ENCODE measurements at regions not wholly inside any gene's neighbourhood (a gene's known extent, or its start where the extent isn't known, plus 50 kb on each side); places are given as distances from the start of the nearest gene placed in this dataset.

DNA sequence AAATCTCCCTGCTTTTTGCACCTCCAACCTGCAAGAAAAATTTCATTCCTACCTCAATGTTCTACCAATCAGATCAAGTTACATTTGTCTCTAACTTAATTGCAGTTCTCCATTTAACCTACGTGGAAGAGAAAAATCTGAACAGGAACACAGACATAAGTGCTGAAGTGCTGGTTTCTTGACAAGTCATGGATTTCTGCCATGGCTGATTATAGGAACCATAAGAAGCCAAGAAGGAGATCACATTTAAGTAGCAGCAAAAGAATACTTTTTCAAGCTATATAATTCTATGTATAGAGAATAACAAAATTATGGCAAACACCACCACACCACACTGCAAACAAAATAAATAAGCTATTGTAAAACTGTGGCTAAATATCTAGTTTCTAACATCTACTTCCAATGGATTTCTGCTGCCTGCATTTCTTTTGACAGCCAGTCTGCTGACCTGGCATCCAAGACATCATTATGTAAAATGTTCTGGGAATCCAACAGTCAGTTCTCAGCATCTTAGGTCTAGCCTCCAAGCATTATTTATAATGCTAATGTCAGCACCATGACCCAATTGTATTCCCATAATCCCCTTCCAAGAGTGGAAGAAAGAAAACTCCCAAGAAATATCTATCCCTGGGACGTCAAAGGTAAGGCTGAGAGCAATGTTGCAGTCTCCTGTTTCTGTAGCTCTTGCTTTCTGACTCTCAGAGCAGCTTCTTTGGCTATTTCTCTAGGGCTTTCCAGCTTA, 50.8 kb upstream of the GAB1 start:
- POLR2A ChIA-PET = no interaction called here
- CTCF ChIA-PET = no interaction called here
- no peak for TF ChIP-seq NFRKB (IDR thresholded peaks at IDR 0.05)
- TF ChIP-seq BHLHE40 (IDR thresholded peaks at IDR 0.05; ENCODE audit: borderline replicate concordance) = no peak
- no peak for TF ChIP-seq FOXA1 (IDR thresholded peaks at IDR 0.05)
- no peak for TF ChIP-seq ARNT (IDR thresholded peaks at IDR 0.05)
- TF ChIP-seq ZNF384 (IDR thresholded peaks at IDR 0.05) = no peak
- TF ChIP-seq TARDBP (IDR thresholded peaks at IDR 0.05) = no peak
- no peak for TF ChIP-seq LEF1 (IDR thresholded peaks at IDR 0.05; ENCODE audit: borderline replicate concordance)
- TF ChIP-seq FOXK2 (IDR thresholded peaks at IDR 0.05) = no peak
- no peak for TF ChIP-seq HDGF (IDR thresholded peaks at IDR 0.05; ENCODE audit: borderline replicate concordance)
- no peak for DNase-seq (ENCODE audit: extremely low spot score)

DNA sequence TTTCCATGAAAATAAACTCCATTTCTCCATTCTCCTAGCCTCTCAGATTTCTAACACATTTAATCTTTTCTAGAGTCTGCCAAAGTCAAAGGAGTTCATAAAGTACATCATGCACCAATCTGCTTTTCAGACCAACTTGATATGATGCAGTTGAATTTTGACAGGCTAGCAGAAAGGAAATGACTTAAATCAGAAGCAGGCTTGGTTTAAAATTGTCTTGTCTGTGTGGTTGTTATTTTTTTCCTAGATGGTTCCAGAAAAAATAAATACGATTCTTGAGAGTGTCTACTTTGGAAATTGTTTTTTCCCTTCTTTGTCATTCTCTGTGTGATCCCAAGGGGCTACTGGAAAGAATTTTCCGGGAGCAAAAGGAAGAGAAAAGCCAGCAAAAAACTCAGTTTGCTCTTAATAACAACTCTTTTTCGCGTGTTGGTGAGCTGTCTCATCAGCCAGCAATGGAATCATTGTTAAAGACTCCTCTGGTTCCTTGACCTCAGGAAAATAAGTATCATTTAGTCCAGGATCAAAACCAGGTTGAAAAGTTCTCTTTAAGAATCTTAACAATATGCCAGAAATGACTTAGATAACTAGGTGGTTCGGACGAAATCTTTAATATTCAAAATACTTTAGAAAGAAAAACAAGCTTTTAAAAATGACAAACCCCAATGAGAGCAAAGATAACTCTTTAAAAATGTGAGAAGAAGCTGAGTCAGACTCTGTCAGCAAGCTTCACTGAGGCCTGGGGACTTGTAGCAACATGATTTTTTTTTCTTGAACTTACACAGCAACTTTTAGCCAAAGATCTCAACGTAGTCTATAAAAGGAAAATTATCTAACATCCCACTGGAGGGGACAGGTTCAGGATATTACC, 49.7 kb upstream of the GAB1 start:
- POLR2A ChIA-PET = no interaction called here
- TF ChIP-seq ARNT (IDR thresholded peaks at IDR 0.05) = no peak
- no peak for TF ChIP-seq ELF4 (IDR thresholded peaks at IDR 0.05)
- TF ChIP-seq BHLHE40 (IDR thresholded peaks at IDR 0.05; ENCODE audit: borderline replicate concordance) = no peak
- CTCF ChIA-PET = no interaction called here
- DNase-seq (ENCODE audit: extremely low spot score) = no peak
